T-helper 17 cell (primary cell): ENCODE measurements at regions not wholly inside any gene's neighbourhood (a gene's known extent, or its start where the extent isn't known, plus 50 kb on each side); places are given as distances from the start of the nearest gene placed in this dataset.

Experiments used
- ATAC-seq: fragments of 150-1000 bp; cut with Tn5 transposase; 2 replicates; pipeline ENCODE4 v1.10.0; 2021; ENCODE audit warnings: mild to moderate bottlenecking, moderate library complexity
- DNase-seq, 3 donors: peaks; one replicate each; pipeline versions ENCODE4 v3.0.0 to v3.0.0-alpha.2; 2020 to 2021
- H3K9me3 ChIP-seq: one replicate; pipeline ENCODE4 v1.7.0; 2013; ENCODE audit warnings: low read length, mild to moderate bottlenecking; ENCODE audit not compliant: control insufficient read depth, poor library complexity, severe bottlenecking
- H3K27ac Mint-ChIP-seq: one replicate; pipeline ENCODE4 v1.8.0; 2022; ENCODE audit warnings: mild to moderate bottlenecking, moderate library complexity, mixed read lengths
- H3K27me3 Mint-ChIP-seq: one replicate; pipeline ENCODE4 v1.8.0; 2022; ENCODE audit warnings: mixed read lengths
- H3K36me3 Mint-ChIP-seq: one replicate; pipeline ENCODE4 v1.8.0; 2022; ENCODE audit warnings: low read depth, mixed read lengths
- H3K4me1 Mint-ChIP-seq: one replicate; pipeline ENCODE4 v1.8.0; 2022; ENCODE audit warnings: mild to moderate bottlenecking, mixed read lengths
- H3K4me3 Mint-ChIP-seq: one replicate; pipeline ENCODE4 v1.8.0; 2022; ENCODE audit warnings: mild to moderate bottlenecking, moderate library complexity, mixed read lengths

DNA sequence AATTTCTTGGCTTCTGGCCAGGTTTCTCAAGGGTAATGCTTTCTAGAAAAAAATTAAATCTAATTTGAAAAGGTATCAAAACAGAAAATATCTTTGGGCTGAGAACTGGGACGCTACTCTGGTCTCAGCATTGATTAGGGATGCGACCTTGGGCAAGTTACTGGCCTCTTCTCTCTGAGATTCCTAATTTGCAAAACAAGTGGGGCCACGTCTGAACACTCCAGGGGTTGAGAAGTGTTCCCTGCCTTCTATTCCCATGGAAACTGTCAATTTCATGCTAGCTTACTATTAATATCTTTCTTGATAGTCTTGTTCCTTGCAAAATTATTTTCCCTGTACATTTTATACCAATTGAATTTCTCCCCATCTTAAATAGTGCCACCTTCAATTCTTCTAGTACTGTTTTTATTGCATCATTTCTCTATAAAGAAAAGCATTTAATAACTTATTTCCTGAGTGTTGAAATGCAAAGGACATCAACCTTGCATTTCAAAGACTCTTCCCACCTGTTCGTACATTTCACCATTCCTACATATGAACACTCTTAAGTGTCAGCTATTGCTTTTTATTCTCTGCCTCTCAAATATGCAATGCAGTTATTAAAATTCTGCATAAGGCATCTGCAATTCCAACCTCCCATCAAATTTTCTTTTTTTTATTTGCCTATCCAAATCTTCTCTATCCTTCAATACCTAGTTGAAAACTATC is 118.3 kb upstream of the DSEL start:
- Mint-ChIP-seq H3K4me3 (no peak overlapping the region), H3K27ac (no peak overlapping the region), H3K27me3 (peaks cover 4% of the 10 kb centered on the region), H3K4me1 (no peaks in the 10 kb centered on the region), H3K36me3 (no peaks in the 10 kb centered on the region)
- ATAC-seq (no peak), DNase-seq (no peak)
- H3K9me3 ChIP-seq, result no peaks in the 10 kb centered on the region

DNA sequence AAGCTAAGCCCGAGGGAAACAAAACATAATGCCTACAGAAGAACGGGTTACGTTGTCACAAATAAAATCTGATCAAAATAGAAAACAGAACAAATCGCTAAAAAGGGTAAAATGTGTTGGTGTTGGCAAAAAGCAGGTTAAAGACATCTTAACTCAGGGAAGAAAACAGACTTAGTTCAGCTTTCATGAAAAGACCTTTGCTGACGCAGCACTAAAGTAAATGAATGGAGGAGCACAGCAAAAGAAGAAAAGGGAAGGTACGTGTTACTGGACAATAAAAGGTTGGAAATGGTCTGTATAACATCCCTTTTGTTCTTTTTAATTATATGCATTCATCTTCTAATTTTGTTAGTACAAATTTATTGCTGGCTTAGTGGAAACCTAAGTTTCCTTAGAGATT is 117.4 kb upstream of the DSEL start:
- H3K9me3 ChIP-seq, result no peaks in the 10 kb centered on the region
- H3K4me3 Mint-ChIP-seq, result no peak overlapping the region
- ATAC-seq (no peak), DNase-seq (no peak)
- peaks cover 2% of the 10 kb centered on the region for H3K27me3 Mint-ChIP-seq
- no peak overlapping the region for H3K27ac Mint-ChIP-seq
- no peaks in the 10 kb centered on the region for H3K36me3 Mint-ChIP-seq
- no peaks in the 10 kb centered on the region for H3K4me1 Mint-ChIP-seq

DNA sequence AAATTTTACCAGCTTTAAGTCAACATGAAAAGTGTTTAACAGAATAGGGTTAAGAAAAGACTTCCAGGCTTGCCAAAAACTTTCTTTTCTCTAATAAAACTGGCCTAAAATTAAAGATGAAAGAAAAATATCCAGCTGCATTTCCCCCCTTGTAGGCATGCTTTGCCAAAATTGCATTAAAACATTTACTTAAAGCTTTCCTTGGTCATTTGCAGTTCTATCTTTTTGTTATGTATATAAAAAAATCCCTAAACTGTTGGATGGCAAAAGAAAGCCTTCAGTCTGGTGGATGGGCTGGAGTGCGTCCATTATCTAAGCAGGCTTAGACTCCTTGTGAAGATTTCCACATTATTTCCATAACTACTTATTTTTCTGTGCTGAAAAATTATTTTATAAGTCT is 105.4 kb upstream of the DSEL start:
- ATAC-seq (no peak), DNase-seq (no peak)
- Mint-ChIP-seq H3K4me3 (no peak overlapping the region), H3K36me3 (no peaks in the 10 kb centered on the region), H3K27me3 (peaks cover 5% of the 10 kb centered on the region), H3K27ac (no peak overlapping the region), H3K4me1 (no peaks in the 10 kb centered on the region)
- no peaks in the 10 kb centered on the region for H3K9me3 ChIP-seq

DNA sequence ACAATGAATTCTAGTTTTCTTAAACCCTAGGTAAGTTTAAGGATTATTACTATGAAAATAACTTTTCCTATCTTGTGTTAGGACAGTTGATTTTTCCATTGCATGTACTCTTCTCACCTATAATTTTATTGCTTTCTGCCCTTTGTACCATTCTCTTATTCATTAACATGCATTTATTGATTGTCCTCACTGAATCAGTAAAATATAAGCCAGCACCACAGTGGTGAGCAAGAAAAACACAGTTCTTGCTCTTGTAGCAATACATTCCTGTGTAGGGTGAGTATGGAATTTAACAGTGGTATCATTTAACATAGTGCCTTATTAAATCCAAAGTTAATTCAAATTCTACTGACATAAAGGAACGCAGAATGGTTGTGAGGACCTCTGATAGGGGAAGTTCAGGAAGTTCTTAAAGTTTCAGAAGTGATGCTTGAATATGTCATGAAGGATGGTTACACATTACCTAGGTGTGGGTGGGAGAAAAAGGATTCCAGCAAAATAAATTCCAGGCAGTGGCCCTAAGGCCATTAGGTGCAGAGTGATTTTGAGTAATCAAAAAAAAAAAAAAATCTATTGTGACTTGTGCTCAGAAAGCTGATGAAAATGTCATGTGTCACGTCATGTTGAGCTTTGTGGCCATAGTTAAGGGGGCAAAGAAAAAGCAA is 104.7 kb upstream of the DSEL start:
- H3K4me3 Mint-ChIP-seq, result no peak overlapping the region
- H3K27ac Mint-ChIP-seq, result no peak overlapping the region
- H3K36me3 Mint-ChIP-seq, result no peaks in the 10 kb centered on the region
- peaks cover 5% of the 10 kb centered on the region for H3K27me3 Mint-ChIP-seq
- no peak for ATAC-seq
- DNase-seq, result no peak
- no peaks in the 10 kb centered on the region for H3K4me1 Mint-ChIP-seq
- no peaks in the 10 kb centered on the region for H3K9me3 ChIP-seq

DNA sequence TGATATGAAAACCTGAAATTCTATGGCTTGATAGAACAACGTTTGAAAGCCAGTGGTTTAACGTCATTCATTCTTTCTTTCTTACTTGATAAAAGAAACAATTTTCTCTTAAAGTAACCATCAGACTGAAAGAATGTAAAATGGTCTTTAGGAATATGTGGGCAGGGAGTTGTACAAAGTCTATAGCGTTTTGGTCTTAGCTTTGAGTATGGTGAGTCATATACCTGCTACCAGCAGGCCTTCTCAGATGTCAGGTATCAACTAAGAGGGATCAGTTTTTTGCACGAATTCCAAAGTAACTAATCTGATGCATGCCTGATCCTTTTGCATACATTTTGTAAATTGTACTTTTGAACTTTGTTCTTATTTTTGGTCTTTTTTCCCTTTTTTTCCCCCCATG is 101.5 kb upstream of the DSEL start:
- Mint-ChIP-seq H3K27me3 (peaks cover 5% of the 10 kb centered on the region), H3K36me3 (no peaks in the 10 kb centered on the region), H3K4me1 (no peaks in the 10 kb centered on the region), H3K27ac (no peak overlapping the region), H3K4me3 (no peak overlapping the region)
- no peak for DNase-seq
- H3K9me3 ChIP-seq, result no peaks in the 10 kb centered on the region
- no peak for ATAC-seq

DNA sequence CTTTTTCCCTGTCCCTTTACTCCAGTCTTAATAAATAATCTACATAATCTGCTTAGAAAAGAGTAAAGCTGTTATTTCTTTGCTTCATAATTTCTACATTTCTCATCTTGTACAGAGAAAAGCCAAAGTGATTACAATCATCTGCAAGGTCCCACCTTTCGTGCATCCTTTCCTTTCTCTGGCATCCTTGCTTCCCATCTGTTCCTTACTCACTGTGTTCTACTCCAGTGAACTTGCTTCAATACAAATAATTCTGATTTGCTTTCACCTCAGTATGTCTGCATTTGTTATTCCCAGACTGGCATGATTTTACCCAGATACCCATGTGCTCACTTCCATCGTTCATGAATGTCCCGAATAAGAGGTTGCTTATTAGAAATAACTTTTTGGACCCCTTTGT is 99.4 kb upstream of the DSEL start:
- Mint-ChIP-seq H3K27me3 (peaks cover under 1% of the 10 kb centered on the region), H3K4me3 (no peak overlapping the region), H3K4me1 (no peaks in the 10 kb centered on the region), H3K36me3 (no peaks in the 10 kb centered on the region), H3K27ac (no peak overlapping the region)
- no peak for ATAC-seq
- H3K9me3 ChIP-seq, result no peaks in the 10 kb centered on the region
- DNase-seq, result no peak

DNA sequence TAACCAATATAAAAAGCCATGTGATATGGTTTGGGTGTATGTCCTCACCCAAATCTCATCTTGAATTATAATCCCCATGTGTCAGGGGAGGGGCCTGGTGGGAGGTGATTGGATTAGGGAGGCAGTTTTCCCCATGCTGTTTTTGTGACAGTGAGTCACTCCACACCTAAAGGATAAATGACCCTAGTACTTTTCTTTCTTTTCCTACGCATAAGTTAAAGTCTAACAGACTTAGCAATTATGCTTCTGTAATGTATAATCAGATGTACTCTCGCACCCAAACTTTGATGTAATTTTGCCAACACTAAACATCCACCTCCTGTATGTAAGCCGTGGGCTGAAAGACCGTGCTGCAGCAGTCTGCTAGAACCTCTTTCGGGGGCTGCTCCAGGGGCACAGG is 97.2 kb upstream of the DSEL start:
- no peaks in the 10 kb centered on the region for H3K4me1 Mint-ChIP-seq
- no peak overlapping the region for H3K27ac Mint-ChIP-seq
- H3K36me3 Mint-ChIP-seq, result no peaks in the 10 kb centered on the region
- peaks cover 4% of the 10 kb centered on the region for H3K27me3 Mint-ChIP-seq
- H3K9me3 ChIP-seq, result no peaks in the 10 kb centered on the region
- no peak overlapping the region for H3K4me3 Mint-ChIP-seq
- no peak for ATAC-seq
- no peak for DNase-seq

DNA sequence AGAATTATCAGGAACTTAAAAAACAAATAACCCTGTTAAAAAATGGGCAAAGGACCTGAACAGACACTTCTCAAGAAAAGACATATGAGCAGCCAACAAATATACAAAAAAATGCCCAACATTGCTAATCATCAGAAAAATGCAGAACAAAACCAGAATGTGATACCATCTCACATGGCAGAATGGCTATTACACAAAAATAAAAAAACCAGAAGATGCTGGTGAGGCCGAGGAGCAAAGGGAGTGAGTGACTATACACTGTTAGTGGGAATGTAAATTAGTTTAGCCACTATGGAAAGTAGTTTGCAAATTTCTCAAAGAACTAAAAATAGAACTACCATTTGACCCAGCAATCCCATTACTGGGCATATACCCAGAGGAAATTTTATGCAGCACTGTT is 95.8 kb upstream of the DSEL start:
- H3K27ac Mint-ChIP-seq, result no peak overlapping the region
- no peak for DNase-seq
- H3K9me3 ChIP-seq, result no peaks in the 10 kb centered on the region

DNA sequence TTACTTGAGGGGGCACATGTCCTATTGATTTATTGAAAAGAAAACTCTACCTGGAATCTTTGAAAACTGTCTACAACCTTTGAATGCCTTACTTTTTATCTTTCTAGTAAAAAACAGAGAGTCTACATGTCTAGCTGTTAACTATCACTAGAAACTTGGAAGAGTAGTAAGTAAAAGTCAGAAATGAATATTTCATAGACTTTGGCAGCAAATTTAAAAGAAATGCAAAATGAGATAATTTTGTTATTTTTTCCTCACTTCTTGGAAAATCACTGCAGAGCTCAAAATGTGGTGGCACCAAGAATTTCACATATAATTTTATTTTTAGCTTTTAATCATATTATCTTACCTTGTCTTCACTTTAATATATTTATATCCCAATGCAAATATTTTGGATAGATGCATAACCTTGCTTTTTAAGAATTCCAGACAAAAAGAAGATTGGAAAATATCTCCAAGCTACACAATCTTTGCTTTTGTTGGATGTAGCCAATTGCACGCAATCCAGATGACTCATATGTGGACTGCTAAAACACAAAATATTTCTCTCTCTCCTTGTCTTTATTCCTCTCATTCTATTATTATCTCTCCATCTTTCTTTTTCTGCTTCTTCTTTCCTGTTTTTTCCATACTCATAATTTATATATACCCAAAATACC is 92.2 kb upstream of the DSEL start:
- H3K9me3 ChIP-seq, result no peaks in the 10 kb centered on the region
- no peak for ATAC-seq
- peaks cover 4% of the 10 kb centered on the region for H3K27me3 Mint-ChIP-seq
- H3K4me3 Mint-ChIP-seq, result no peak overlapping the region
- no peaks in the 10 kb centered on the region for H3K4me1 Mint-ChIP-seq
- no peak overlapping the region for H3K27ac Mint-ChIP-seq
- H3K36me3 Mint-ChIP-seq, result no peaks in the 10 kb centered on the region
- DNase-seq, result no peak

More for the DNA sequence above, 95.8 kb upstream of the DSEL start:
- no peaks in the 10 kb centered on the region for H3K36me3 Mint-ChIP-seq
- peaks cover 4% of the 10 kb centered on the region for H3K27me3 Mint-ChIP-seq
- no peaks in the 10 kb centered on the region for H3K4me1 Mint-ChIP-seq
- no peak overlapping the region for H3K4me3 Mint-ChIP-seq
- no peak for ATAC-seq

DNA sequence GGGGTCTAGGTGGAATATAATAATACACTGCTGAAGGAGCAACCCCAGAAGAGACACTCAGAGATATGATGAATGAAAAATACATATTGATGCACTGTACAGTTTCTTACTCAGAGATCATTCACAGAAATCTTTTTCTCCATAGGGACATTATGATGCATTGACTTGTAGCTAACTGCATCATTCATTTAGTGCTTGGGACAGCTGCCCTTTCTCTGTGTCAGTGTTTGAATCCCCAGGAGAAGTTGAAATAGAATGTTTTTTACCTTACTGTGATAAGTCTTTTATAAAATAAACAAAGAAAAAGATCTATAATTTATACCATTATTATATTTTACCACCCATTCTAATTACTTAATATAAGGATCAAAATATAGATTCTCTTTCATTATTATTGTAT is 91.7 kb upstream of the DSEL start:
- no peak for ATAC-seq
- H3K9me3 ChIP-seq, result no peaks in the 10 kb centered on the region
- H3K36me3 Mint-ChIP-seq, result no peaks in the 10 kb centered on the region
- DNase-seq, result no peak
- H3K27me3 Mint-ChIP-seq, result peaks cover 4% of the 10 kb centered on the region
- H3K4me3 Mint-ChIP-seq, result no peak overlapping the region
- no peaks in the 10 kb centered on the region for H3K4me1 Mint-ChIP-seq
- no peak overlapping the region for H3K27ac Mint-ChIP-seq

DNA sequence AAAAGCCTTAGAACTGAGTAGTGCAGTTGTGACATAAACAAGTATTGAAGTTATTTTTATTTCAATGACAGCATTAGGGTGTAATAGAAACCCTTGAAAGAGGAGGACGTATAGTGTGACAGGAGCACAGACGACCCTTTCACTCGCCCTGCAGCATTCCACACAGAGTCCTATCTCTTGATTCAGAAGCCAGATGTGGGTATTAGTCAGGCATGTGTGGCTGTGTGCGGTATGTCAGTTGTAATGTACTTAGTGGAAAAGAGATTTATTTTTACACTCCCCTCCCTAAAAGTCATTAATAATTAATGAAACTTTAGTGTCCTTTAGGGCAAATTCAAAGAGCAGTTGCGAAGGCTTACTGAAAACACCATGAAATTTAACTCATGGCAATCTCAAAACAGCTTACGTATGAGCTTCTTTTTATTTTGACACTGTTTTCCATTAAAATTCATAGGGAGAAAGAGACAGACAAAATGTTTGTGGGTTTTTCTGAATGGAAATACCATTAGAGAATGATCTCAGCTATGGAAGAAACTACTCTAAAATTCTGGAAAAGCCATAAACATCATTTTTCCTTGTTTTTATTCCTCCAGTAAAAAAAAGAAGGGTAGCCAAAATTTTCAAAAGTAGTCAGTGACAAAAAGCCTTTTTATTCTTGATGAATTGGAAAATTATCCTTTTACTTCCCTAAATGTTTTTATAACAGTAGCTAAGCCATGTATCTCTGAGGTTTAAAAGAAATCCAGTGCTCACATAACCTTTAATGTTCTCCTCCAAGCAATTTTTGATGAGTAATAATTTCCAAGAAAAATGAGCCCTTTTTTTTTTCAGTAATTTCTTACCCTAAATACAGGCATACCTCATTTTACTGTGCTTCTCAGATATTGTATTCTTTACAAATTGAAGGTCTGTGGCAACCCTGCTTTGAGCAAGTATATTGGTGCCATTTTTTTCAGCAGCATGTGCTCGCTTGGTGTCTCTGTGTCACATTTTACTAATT is 84.0 kb upstream of the DSEL start:
- Mint-ChIP-seq H3K36me3 (no peaks in the 10 kb centered on the region), H3K27ac (no peak overlapping the region), H3K27me3 (no peaks in the 10 kb centered on the region), H3K4me1 (no peaks in the 10 kb centered on the region), H3K4me3 (no peak overlapping the region)
- H3K9me3 ChIP-seq, result no peaks in the 10 kb centered on the region
- no peak for ATAC-seq
- DNase-seq, result no peak

DNA sequence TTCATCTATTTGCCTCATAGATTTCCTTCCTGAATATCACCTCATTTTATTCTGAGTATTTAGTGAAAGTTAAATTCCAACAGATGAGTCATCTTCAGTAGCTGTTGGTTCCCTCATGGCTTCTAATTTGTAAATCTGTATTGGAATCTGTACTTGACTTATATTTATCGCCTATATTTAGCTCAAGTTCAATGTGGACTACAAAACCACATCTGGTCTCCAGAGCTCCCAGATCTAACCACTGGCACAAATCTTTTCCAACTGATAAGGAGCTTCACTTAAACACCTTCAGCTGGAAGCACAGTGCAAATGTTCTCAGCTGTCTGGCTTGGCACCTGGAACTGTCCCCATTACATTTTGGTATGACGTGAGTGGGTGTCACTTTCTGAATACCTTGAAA is 82.8 kb upstream of the DSEL start:
- H3K27me3 Mint-ChIP-seq, result no peaks in the 10 kb centered on the region
- no peaks in the 10 kb centered on the region for H3K4me1 Mint-ChIP-seq
- ATAC-seq, result no peak
- no peak for DNase-seq
- H3K9me3 ChIP-seq, result no peaks in the 10 kb centered on the region
- H3K36me3 Mint-ChIP-seq, result no peaks in the 10 kb centered on the region
- no peak overlapping the region for H3K4me3 Mint-ChIP-seq
- H3K27ac Mint-ChIP-seq, result no peak overlapping the region

DNA sequence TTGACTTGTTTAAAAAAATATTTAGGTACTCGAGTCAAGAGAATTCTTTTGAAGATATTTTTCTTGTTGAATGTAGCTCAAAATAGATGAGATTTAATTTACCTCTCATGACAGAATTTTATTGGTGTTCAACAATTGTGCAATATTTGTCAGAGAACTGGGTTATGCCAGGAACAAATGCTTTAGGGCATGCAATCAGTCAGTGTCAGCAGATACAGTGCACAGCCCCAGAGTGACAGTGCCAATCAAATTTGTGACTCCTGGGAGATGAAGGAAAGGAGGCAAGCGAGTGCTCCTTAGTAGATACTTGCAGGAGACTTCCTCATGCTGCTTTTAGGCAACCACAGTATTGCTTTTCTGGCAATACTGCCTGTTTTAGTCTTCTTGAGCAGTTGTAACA is 81.2 kb upstream of the DSEL start:
- Mint-ChIP-seq H3K4me3 (no peak overlapping the region), H3K36me3 (no peaks in the 10 kb centered on the region), H3K27me3 (no peaks in the 10 kb centered on the region), H3K4me1 (no peaks in the 10 kb centered on the region), H3K27ac (no peak overlapping the region)
- no peak for DNase-seq
- ATAC-seq, result no peak
- H3K9me3 ChIP-seq, result no peaks in the 10 kb centered on the region
